Body of pancreas (tissue), 4 donors: ENCODE measurements at regions not wholly inside any gene's neighbourhood (a gene's known extent, or its start where the extent isn't known, plus 50 kb on each side); places are given as distances from the start of the nearest gene placed in this dataset.

Experiments used
- ATAC-seq: fragments of 150-250 bp; one replicate; pipeline ENCODE4 v1.9.1; 2016
- DNase-seq, 4 donors: peaks; one replicate each; pipeline ENCODE4 v3.0.0-alpha.2; 2019
- H3K27ac ChIP-seq, 4 donors: fragments of 200-600 bp; sonication (generic); 1 replicate in 3 of 4; 2 replicates in 1 of 4; pipeline versions ENCODE4 v1.5.1 to v1.6.1; 2016 to 2019; ENCODE audit warnings: mild to moderate bottlenecking in 1 of 4, mixed read lengths in 1 of 4, moderate library complexity in 1 of 4
- H3K27me3 ChIP-seq, 2 donors: fragments of 200-600 bp; sonication (generic); one replicate each; pipeline ENCODE4 v1.6.0; 2016; ENCODE audit warnings: mild to moderate bottlenecking in 1 of 2
- H3K36me3 ChIP-seq, 2 donors: fragments of 200-600 bp; sonication (generic); replicated peaks in 1 of 2; 2 replicates each; pipeline ENCODE4 v1.5.1; 2016; ENCODE audit warnings: low read depth in 2 of 2; ENCODE audit not compliant: insufficient read depth in 1 of 2
- H3K4me1 ChIP-seq: fragments of 200-600 bp; sonication (generic); one replicate; pipeline ENCODE4 v1.6.0; 2016
- H3K4me3 ChIP-seq, 2 donors: fragments of 200-600 bp; sonication (generic); 1 replicate in 1 of 2; 2 replicates in 1 of 2; pipeline ENCODE4 v1.5.1; 2016 to 2019
- H3K9me3 ChIP-seq, 3 donors: fragments of 200-600 bp; sonication (generic); 1 replicate in 2 of 3; 2 replicates in 1 of 3; pipeline ENCODE4 v1.5.1; 2016
- POLR2A ChIP-seq, 3 donors: fragments of 450-650 bp; IDR thresholded peaks; one replicate each; pipeline ENCODE4 v1.6.1; 2016; ENCODE audit warnings: antibody characterized with exemption in 3 of 3, mild to moderate bottlenecking in 2 of 3
- WGBS, 2 donors: methylation state at CpG; one replicate each; pipeline ENCODE4 v1.1.5; 2017; 5-methylcytosine and 5-hydroxymethylcytosine counted together
- intact Hi-C: fragments of 100-400 bp; cut with DNase I; formaldehyde crosslinking; loops from one replicate; pipeline ENCODE4 v1.15.1; 2023
- TF ChIP-seq, protein P1 (sequence below), 7 experiments: fragments of 450-650 bp in 4 of 7; fragments of 200-600 bp in 3 of 7; sonication (generic) in 3 of 7; IDR thresholded peaks; one replicate each; pipeline ENCODE4 v1.5.1; 2016 to 2019; ENCODE audit warnings: antibody characterized with exemption in 7 of 7

- Histone ChIP-seq H3K27ac (no peak overlapping the region), H3K4me3 (no peak overlapping the region), H3K9me3 (no peaks in the 10 kb centered on the region), H3K36me3 (no peaks in the 10 kb centered on the region), H3K27me3 (no peaks in the 10 kb centered on the region), H3K4me1 (no peaks in the 10 kb centered on the region)
- 88 to 98% methylated on average over 2 of the region's 2 CpGs for WGBS, 2 donors
- ATAC-seq, result no peak
- no peak for DNase-seq
- no peak for TF ChIP-seq POLR2A (IDR thresholded peaks at IDR 0.05)
- TF ChIP-seq, protein P1, sequence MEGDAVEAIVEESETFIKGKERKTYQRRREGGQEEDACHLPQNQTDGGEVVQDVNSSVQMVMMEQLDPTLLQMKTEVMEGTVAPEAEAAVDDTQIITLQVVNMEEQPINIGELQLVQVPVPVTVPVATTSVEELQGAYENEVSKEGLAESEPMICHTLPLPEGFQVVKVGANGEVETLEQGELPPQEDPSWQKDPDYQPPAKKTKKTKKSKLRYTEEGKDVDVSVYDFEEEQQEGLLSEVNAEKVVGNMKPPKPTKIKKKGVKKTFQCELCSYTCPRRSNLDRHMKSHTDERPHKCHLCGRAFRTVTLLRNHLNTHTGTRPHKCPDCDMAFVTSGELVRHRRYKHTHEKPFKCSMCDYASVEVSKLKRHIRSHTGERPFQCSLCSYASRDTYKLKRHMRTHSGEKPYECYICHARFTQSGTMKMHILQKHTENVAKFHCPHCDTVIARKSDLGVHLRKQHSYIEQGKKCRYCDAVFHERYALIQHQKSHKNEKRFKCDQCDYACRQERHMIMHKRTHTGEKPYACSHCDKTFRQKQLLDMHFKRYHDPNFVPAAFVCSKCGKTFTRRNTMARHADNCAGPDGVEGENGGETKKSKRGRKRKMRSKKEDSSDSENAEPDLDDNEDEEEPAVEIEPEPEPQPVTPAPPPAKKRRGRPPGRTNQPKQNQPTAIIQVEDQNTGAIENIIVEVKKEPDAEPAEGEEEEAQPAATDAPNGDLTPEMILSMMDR (IDR thresholded peaks at IDR 0.05), result no peak
- intact Hi-C loops, result no loop called here
Measured at GRCh38 chr1:82392513-82392912, 591.8 kb downstream of the ADGRL2 start.

GRCh38 chr1:82391712-82392111 lies 591.0 kb downstream of the ADGRL2 start:
- Histone ChIP-seq H3K36me3 (no peaks in the 10 kb centered on the region), H3K27me3 (no peaks in the 10 kb centered on the region), H3K4me1 (no peaks in the 10 kb centered on the region), H3K27ac (no peak overlapping the region), H3K4me3 (no peak overlapping the region), H3K9me3 (no peaks in the 10 kb centered on the region)
- ATAC-seq (no peak), DNase-seq (no peak)
- TF ChIP-seq POLR2A (IDR thresholded peaks at IDR 0.05), result no peak
- TF ChIP-seq, protein P1 (IDR thresholded peaks at IDR 0.05), result no peak
- intact Hi-C loops, result no loop called here
- WGBS, 2 donors, result 82 to 87% methylated on average over 2 of the region's 2 CpGs

GRCh38 chr1:82390627-82391026 lies 589.9 kb downstream of the ADGRL2 start:
- no peaks in the 10 kb centered on the region for H3K9me3 ChIP-seq
- DNase-seq, result no peak
- intact Hi-C loops, result no loop called here
- H3K4me1 ChIP-seq, result no peaks in the 10 kb centered on the region
- WGBS, 2 donors, result 46 to 47% methylated on average over 1 of the region's 1 CpG
- H3K27me3 ChIP-seq, result no peaks in the 10 kb centered on the region
- H3K36me3 ChIP-seq, result no peaks in the 10 kb centered on the region
- ATAC-seq, result no peak
- no peak overlapping the region for H3K27ac ChIP-seq
- no peak overlapping the region for H3K4me3 ChIP-seq
- TF ChIP-seq POLR2A (IDR thresholded peaks at IDR 0.05), result no peak
- TF ChIP-seq, protein P1 (IDR thresholded peaks at IDR 0.05), result no peak

DNA sequence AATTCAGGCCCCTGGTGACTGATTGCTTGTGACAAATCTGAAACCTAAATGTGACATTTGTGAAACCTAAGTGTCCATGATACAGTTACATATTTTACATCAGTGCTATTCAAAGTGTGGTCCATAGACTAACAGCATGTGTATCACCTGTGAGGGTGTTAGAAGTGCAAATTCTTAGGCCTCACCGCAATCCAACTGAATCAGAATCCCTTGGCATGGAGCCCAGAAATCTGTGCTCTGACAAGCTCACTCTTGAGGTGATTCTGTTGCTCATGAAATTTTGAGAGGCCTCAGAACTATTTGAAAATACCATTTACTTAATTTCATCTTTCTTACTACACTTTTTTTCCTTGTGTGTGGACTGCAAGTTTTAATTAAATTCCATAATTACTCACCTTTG lies 587.9 kb downstream of the ADGRL2 start:
- TF ChIP-seq POLR2A (IDR thresholded peaks at IDR 0.05), result no peak
- TF ChIP-seq, protein P1 (IDR thresholded peaks at IDR 0.05), result no peak
- Histone ChIP-seq H3K9me3 (no peaks in the 10 kb centered on the region), H3K27ac (no peak overlapping the region), H3K4me1 (no peaks in the 10 kb centered on the region), H3K27me3 (no peaks in the 10 kb centered on the region), H3K4me3 (no peak overlapping the region), H3K36me3 (no peaks in the 10 kb centered on the region)
- DNase-seq, result peak in 2 of 4 donors; percentile 5 to 9
- intact Hi-C loops, result no loop called here
- 64 to 79% methylated on average over 1 of the region's 1 CpG for WGBS, 2 donors
- no peak for ATAC-seq

DNA sequence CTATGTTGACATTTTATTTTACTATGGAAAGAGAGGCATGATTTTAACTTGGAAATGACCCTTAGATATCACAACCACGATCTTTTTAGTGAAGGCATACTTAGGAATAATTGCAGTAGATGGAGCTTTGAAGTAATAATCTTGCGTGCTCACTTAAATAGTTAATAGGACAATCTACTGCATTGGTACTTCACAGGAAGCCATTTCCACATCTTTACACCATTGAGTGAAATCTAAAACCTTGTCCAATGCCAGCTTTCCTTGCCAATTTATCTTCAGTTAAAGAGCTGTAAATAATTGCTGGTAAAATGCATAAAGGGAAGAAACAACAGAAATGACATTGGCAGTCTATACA lies 586.3 kb downstream of the ADGRL2 start:
- no peaks in the 10 kb centered on the region for H3K36me3 ChIP-seq
- intact Hi-C loops, result no loop called here
- DNase-seq (no peak), ATAC-seq (no peak)
- no peaks in the 10 kb centered on the region for H3K4me1 ChIP-seq
- H3K4me3 ChIP-seq, result no peak overlapping the region
- no peaks in the 10 kb centered on the region for H3K9me3 ChIP-seq
- TF ChIP-seq, protein P1 (IDR thresholded peaks at IDR 0.05), result no peak
- no peak for TF ChIP-seq POLR2A (IDR thresholded peaks at IDR 0.05)
- no peaks in the 10 kb centered on the region for H3K27me3 ChIP-seq
- no peak overlapping the region for H3K27ac ChIP-seq
- WGBS, 2 donors, result 71 to 73% methylated on average over 2 of the region's 2 CpGs
